Activated T-helper 1 cell treated with anti-CD3 and anti-CD28 coated beads, Interleukin-12 subunit alpha, Interleukin-12 subunit beta, Interleukin-2, Interleukin-4 antibody, amounts not matched to agents 30 ng/mL and 10 ng/mL and 1 ng/mL, durations not matched to agents 14 hours and 24 hours and 36 hours (primary cell): ENCODE measurements at regions not wholly inside any gene's neighbourhood (a gene's known extent, or its start where the extent isn't known, plus 50 kb on each side); places are given as distances from the start of the nearest gene placed in this dataset.
"Not testable (repeated sequence)": the region's sequence is repeated elsewhere in the genome, so short reads cannot be mapped to it uniquely, and the experiment has no call there.

Experiments
- DNase-seq: peaks from one replicate; pipeline ENCODE4 v3.0.0; 2021; ENCODE audit warnings: low spot score
- H3K27ac Mint-ChIP-seq: one replicate; pipeline ENCODE4 v1.8.0; 2021; ENCODE audit warnings: mild to moderate bottlenecking, mixed read lengths
- H3K27me3 Mint-ChIP-seq: one replicate; pipeline ENCODE4 v1.8.0; 2022; ENCODE audit warnings: mild to moderate bottlenecking, moderate library complexity, mixed read lengths; ENCODE audit not compliant: insufficient read depth
- H3K36me3 Mint-ChIP-seq: one replicate; pipeline ENCODE4 v1.8.0; 2021; ENCODE audit warnings: low read depth, mixed read lengths
- H3K4me1 Mint-ChIP-seq: one replicate; pipeline ENCODE4 v1.8.0; 2021; ENCODE audit warnings: low read depth, mixed read lengths
- H3K4me3 Mint-ChIP-seq: one replicate; pipeline ENCODE4 v1.8.0; 2021; ENCODE audit warnings: mild to moderate bottlenecking, moderate library complexity, mixed read lengths
- H3K9me3 Mint-ChIP-seq: one replicate; pipeline ENCODE4 v1.8.0; 2021; ENCODE audit warnings: mixed read lengths
- intact Hi-C: fragments of 100-400 bp; cut with micrococcal nuclease; formaldehyde crosslinking; loops from one replicate; pipeline ENCODE4 v1.15.1; 2024

- no peak for DNase-seq
- intact Hi-C loops = no loop called here
- H3K27ac Mint-ChIP-seq = no peak overlapping the region
- peaks cover 7% of the 10 kb centered on the region for H3K9me3 Mint-ChIP-seq
- no peak overlapping the region for H3K4me3 Mint-ChIP-seq
- no peaks in the 10 kb centered on the region for H3K27me3 Mint-ChIP-seq
- H3K4me1 Mint-ChIP-seq = no peaks in the 10 kb centered on the region
- no peaks in the 10 kb centered on the region for H3K36me3 Mint-ChIP-seq
Observed at GRCh38 chr13:80513196-80513595, 172.3 kb upstream of the SPRY2 start.

- H3K27ac Mint-ChIP-seq = no peak overlapping the region
- H3K9me3 Mint-ChIP-seq = peaks cover 10% of the 10 kb centered on the region
- intact Hi-C loops = no loop called here
- H3K4me1 Mint-ChIP-seq = no peaks in the 10 kb centered on the region
- H3K36me3 Mint-ChIP-seq = no peaks in the 10 kb centered on the region
- no peak overlapping the region for H3K4me3 Mint-ChIP-seq
- H3K27me3 Mint-ChIP-seq = no peaks in the 10 kb centered on the region
- DNase-seq = no peak
Observed at GRCh38 chr13:80510686-80511085, 169.8 kb upstream of the SPRY2 start.

DNA sequence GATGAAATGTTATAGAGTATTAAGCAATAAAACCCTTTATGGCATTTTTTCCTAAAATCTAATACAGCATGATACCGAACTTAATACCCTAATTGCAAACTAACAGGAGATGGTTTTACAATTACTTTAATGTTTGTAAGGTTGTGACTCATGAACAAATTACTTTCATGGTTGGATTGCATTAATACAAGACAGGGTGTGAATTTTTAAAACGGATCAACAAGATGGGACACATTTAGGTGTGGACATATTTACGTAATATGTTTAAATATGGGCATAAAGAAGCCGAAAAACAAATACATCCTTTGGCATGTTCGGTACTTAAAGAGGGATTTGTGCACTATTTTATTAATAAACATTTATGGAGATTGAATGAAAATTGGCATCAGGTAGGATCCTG is 168.3 kb upstream of the SPRY2 start:
- intact Hi-C loops = no loop called here
- Mint-ChIP-seq H3K27ac (no peak overlapping the region), H3K4me1 (no peaks in the 10 kb centered on the region), H3K36me3 (no peaks in the 10 kb centered on the region), H3K4me3 (no peak overlapping the region), H3K9me3 (peaks cover 6% of the 10 kb centered on the region), H3K27me3 (no peaks in the 10 kb centered on the region)
- no peak for DNase-seq

GRCh38 chr13:80508031-80508430 is 167.1 kb upstream of the SPRY2 start:
- intact Hi-C loops = no loop called here
- Mint-ChIP-seq H3K27me3 (no peaks in the 10 kb centered on the region), H3K4me1 (no peaks in the 10 kb centered on the region), H3K36me3 (no peaks in the 10 kb centered on the region), H3K27ac (no peak overlapping the region), H3K4me3 (no peak overlapping the region), H3K9me3 (peaks cover 6% of the 10 kb centered on the region)
- DNase-seq = no peak

GRCh38 chr13:80504453-80504852 is 163.5 kb upstream of the SPRY2 start:
- Mint-ChIP-seq H3K4me1 (no peaks in the 10 kb centered on the region), H3K9me3 (peaks cover 6% of the 10 kb centered on the region), H3K4me3 (no peak overlapping the region), H3K36me3 (no peaks in the 10 kb centered on the region), H3K27ac (no peak overlapping the region), H3K27me3 (no peaks in the 10 kb centered on the region)
- DNase-seq = no peak
- intact Hi-C loops = no loop called here

- Mint-ChIP-seq H3K4me3 (no peak overlapping the region), H3K9me3 (peaks cover 6% of the 10 kb centered on the region), H3K36me3 (no peaks in the 10 kb centered on the region), H3K4me1 (no peaks in the 10 kb centered on the region), H3K27ac (no peak overlapping the region), H3K27me3 (no peaks in the 10 kb centered on the region)
- intact Hi-C loops = no loop called here
- DNase-seq = no peak
Observed at GRCh38 chr13:80502359-80502758, 161.4 kb upstream of the SPRY2 start.

- peaks cover 2% of the 10 kb centered on the region for H3K9me3 Mint-ChIP-seq
- no peaks in the 10 kb centered on the region for H3K36me3 Mint-ChIP-seq
- no peak overlapping the region for H3K4me3 Mint-ChIP-seq
- DNase-seq = no peak
- no peaks in the 10 kb centered on the region for H3K27me3 Mint-ChIP-seq
- H3K27ac Mint-ChIP-seq = no peak overlapping the region
- no peaks in the 10 kb centered on the region for H3K4me1 Mint-ChIP-seq
- intact Hi-C loops = no loop called here
Observed at GRCh38 chr13:80501556-80501955, 160.6 kb upstream of the SPRY2 start.

- no peaks in the 10 kb centered on the region for H3K36me3 Mint-ChIP-seq
- DNase-seq = no peak
- H3K9me3 Mint-ChIP-seq = no peaks in the 10 kb centered on the region
- no peak overlapping the region for H3K4me3 Mint-ChIP-seq
- no peak overlapping the region for H3K27ac Mint-ChIP-seq
- H3K4me1 Mint-ChIP-seq = no peaks in the 10 kb centered on the region
- H3K27me3 Mint-ChIP-seq = no peaks in the 10 kb centered on the region
- intact Hi-C loops = no loop called here
Observed at GRCh38 chr13:80499536-80500290, 158.8 kb upstream of the SPRY2 start.

DNA sequence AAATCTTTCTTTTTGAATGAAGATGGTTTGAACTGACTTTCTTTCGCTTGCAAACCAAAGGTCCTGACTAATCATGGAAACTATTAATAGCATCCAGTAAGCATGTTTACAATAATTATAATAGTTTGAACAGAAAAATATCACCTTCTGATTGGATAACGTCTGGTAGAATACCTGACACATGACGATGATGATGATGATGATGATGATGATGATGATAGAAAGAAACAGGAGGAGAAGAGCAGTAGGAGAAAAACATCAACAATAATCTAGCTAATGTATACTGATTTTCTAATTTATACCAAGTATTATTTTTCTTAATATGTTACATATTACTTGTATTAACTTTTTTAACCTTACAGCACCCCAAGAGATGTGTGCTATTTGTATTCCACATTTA is 157.5 kb upstream of the SPRY2 start:
- no peaks in the 10 kb centered on the region for H3K27me3 Mint-ChIP-seq
- H3K4me3 Mint-ChIP-seq = no peak overlapping the region
- no peaks in the 10 kb centered on the region for H3K9me3 Mint-ChIP-seq
- no peak overlapping the region for H3K27ac Mint-ChIP-seq
- no peak for DNase-seq
- no peaks in the 10 kb centered on the region for H3K36me3 Mint-ChIP-seq
- intact Hi-C loops = no loop called here
- no peaks in the 10 kb centered on the region for H3K4me1 Mint-ChIP-seq

- DNase-seq = no peak
- no peaks in the 10 kb centered on the region for H3K27me3 Mint-ChIP-seq
- H3K27ac Mint-ChIP-seq = no peak overlapping the region
- no peaks in the 10 kb centered on the region for H3K4me1 Mint-ChIP-seq
- intact Hi-C loops = no loop called here
- no peaks in the 10 kb centered on the region for H3K9me3 Mint-ChIP-seq
- no peak overlapping the region for H3K4me3 Mint-ChIP-seq
- no peaks in the 10 kb centered on the region for H3K36me3 Mint-ChIP-seq
Observed at GRCh38 chr13:80497978-80498377, 157.1 kb upstream of the SPRY2 start.

- no peak for DNase-seq
- H3K27ac Mint-ChIP-seq = no peak overlapping the region
- no peaks in the 10 kb centered on the region for H3K36me3 Mint-ChIP-seq
- H3K4me1 Mint-ChIP-seq = no peaks in the 10 kb centered on the region
- H3K27me3 Mint-ChIP-seq = no peaks in the 10 kb centered on the region
- intact Hi-C loops = no loop called here
- no peaks in the 10 kb centered on the region for H3K9me3 Mint-ChIP-seq
- no peak overlapping the region for H3K4me3 Mint-ChIP-seq
Observed at GRCh38 chr13:80497439-80497838, 156.5 kb upstream of the SPRY2 start.

GRCh38 chr13:80496721-80497397 is 155.9 kb upstream of the SPRY2 start:
- no peaks in the 10 kb centered on the region for H3K9me3 Mint-ChIP-seq
- no peak overlapping the region for H3K27ac Mint-ChIP-seq
- no peaks in the 10 kb centered on the region for H3K36me3 Mint-ChIP-seq
- no peak for DNase-seq
- no peaks in the 10 kb centered on the region for H3K27me3 Mint-ChIP-seq
- intact Hi-C loops = no loop called here
- no peaks in the 10 kb centered on the region for H3K4me1 Mint-ChIP-seq
- H3K4me3 Mint-ChIP-seq = no peak overlapping the region

GRCh38 chr13:80490491-80490943 is 149.6 kb upstream of the SPRY2 start:
- H3K9me3 Mint-ChIP-seq, H3K36me3 Mint-ChIP-seq, DNase-seq, H3K27me3 Mint-ChIP-seq, H3K4me1 Mint-ChIP-seq, H3K27ac Mint-ChIP-seq, H3K4me3 Mint-ChIP-seq, intact Hi-C loops: not testable (repeated sequence)
